CD4-positive, alpha-beta T cell (primary cell): ENCODE measurements at regions not wholly inside any gene's neighbourhood (a gene's known extent, or its start where the extent isn't known, plus 50 kb on each side); places are given as distances from the start of the nearest gene placed in this dataset.

ENCODE experiments used
- ATAC-seq: fragments of 200-7000 bp; cut with Tn5 transposase; one replicate; pipeline ENCODE4 v1.10.0; 2022; ENCODE audit warnings: mild to moderate bottlenecking; ENCODE audit not compliant: poor library complexity
- CTCF ChIA-PET: fragments of 350-600 bp; sonication (Branson Sonifier 250); formaldehyde crosslinking; loops from one replicate; lab custom pipeline; 2021; ENCODE audit warnings: antibody characterized with exemption, inconsistent platforms; lab: Charles Lee
- POLR2A ChIA-PET: fragments of 350-600 bp; sonication (Branson Sonifier 250); formaldehyde crosslinking; loops from one replicate; lab custom pipeline; 2021; ENCODE audit warnings: antibody characterized with exemption, inconsistent platforms; lab: Charles Lee
- DNase-seq, 14 experiments: peaks; one replicate each; pipeline ENCODE4 v3.0.0-alpha.2; 2013 to 2020; ENCODE audit warnings: mixed read lengths in 2 of 14
- H3K27ac ChIP-seq, 2 donors: one replicate each; pipeline versions ENCODE4 v1.5.1 to v1.7.0; 2013; ENCODE audit warnings: low read length in 2 of 2, low read depth in 1 of 2, mild to moderate bottlenecking in 1 of 2
- H3K27me3 ChIP-seq, 2 experiments: 1 replicate in 1 of 2; 2 replicates in 1 of 2; pipeline versions ENCODE4 v1.6.1 to v1.7.0; 2013; ENCODE audit warnings: low read length in 2 of 2, control low read depth in 1 of 2, mild to moderate bottlenecking in 1 of 2, moderate library complexity in 1 of 2; ENCODE audit not compliant: insufficient read depth in 2 of 2, control insufficient read depth in 1 of 2
- H3K36me3 ChIP-seq: one replicate; pipeline ENCODE4 v1.6.1; 2013; ENCODE audit warnings: low read length, control low read depth; ENCODE audit not compliant: insufficient read depth
- H3K4me1 ChIP-seq: one replicate; pipeline ENCODE4 v1.6.1; 2013; ENCODE audit warnings: low read length, control low read depth; ENCODE audit not compliant: insufficient read depth
- H3K4me3 ChIP-seq: one replicate; pipeline ENCODE4 v1.5.1; 2013; ENCODE audit warnings: mild to moderate bottlenecking, low read length, moderate library complexity
- H3K9me3 ChIP-seq, 2 experiments: 1 replicate in 1 of 2; 2 replicates in 1 of 2; pipeline versions ENCODE4 v1.6.1 to v1.7.0; 2013; ENCODE audit warnings: low read length in 2 of 2, mild to moderate bottlenecking in 2 of 2, control low read depth in 1 of 2, moderate library complexity in 1 of 2; ENCODE audit not compliant: control insufficient read depth in 1 of 2, insufficient read depth in 1 of 2
- H3K27ac Mint-ChIP-seq: one replicate; pipeline ENCODE4 v1.8.0; 2020; ENCODE audit warnings: mixed read lengths
- H3K27me3 Mint-ChIP-seq: one replicate; pipeline ENCODE4 v1.8.0; 2021; ENCODE audit warnings: mixed read lengths
- H3K36me3 Mint-ChIP-seq: one replicate; pipeline ENCODE4 v1.8.0; 2021; ENCODE audit warnings: low read depth, mixed read lengths
- H3K4me1 Mint-ChIP-seq: one replicate; pipeline ENCODE4 v1.8.0; 2021; ENCODE audit warnings: low read depth, mixed read lengths
- H3K4me3 Mint-ChIP-seq: one replicate; pipeline ENCODE4 v1.8.0; 2020; ENCODE audit warnings: mild to moderate bottlenecking, mixed read lengths
- H3K9me3 Mint-ChIP-seq: one replicate; pipeline ENCODE4 v1.8.0; 2020; ENCODE audit warnings: mixed read lengths
- intact Hi-C, 2 experiments: fragments of 100-400 bp; cut with DNase I in 1 of 2; cut with micrococcal nuclease in 1 of 2; formaldehyde crosslinking; loops; one replicate each; pipeline versions ENCODE4 v1.15.1 to v1.9.0; 2023 to 2025; cut with DNase I, micrococcal nuclease
- TF ChIP-seq, protein P1 (sequence below): fragments of 200-600 bp; IDR thresholded peaks from one replicate; pipeline ENCODE4 v1.8.0; 2022; ENCODE audit warnings: antibody characterized with exemption, mild to moderate bottlenecking

DNA sequence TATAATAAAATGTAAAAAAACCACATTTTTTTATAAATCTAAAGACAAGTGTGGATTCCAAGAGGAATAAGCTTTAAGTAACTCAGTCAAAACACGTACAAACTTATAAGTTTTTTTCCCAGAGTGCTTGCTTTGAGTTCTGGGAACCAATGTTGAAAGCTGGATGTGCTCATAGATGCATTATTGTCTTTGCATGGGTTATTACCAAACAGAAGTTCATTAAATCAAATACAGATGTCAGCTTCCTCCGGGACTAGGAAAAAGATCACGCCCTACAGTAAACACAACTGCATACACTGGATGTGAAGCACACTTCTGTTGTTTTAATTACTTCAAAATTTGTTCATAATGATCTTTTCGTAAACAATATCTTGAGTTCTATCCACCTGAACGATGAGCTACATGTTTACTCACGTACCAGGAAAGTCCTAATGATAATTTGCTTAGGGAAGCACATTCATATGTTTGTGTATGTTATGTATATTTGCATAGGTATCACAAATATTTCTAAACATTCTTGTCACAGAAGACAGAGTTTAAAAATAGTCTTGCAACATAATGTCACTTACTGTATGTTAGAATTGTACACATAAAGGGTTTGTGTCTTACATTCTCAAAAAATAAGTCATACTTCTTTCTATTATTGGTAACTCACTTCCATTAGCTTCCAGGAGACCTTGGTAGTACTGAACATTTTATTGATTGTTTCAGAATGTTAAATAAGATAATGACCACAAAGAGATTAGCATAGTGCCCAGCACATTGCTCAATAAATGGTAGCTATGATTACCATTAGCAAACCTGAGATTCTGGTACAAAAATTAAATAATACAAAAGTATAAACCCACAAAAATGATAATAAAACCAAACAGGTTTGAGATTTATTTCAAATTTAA is 427.4 kb downstream of the CETN3 start:
- H3K27me3 ChIP-seq, result no peaks in the 10 kb centered on the region
- H3K4me1 ChIP-seq, result no peaks in the 10 kb centered on the region
- intact Hi-C loops, result no loop called here
- Mint-ChIP-seq H3K27ac (no peak overlapping the region), H3K4me3 (no peak overlapping the region), H3K27me3 (no peaks in the 10 kb centered on the region), H3K4me1 (no peaks in the 10 kb centered on the region), H3K36me3 (no peaks in the 10 kb centered on the region), H3K9me3 (peaks cover 1% of the 10 kb centered on the region)
- ChIA-PET POLR2A (no interaction called here), CTCF (no interaction called here)
- no peaks in the 10 kb centered on the region for H3K9me3 ChIP-seq
- DNase-seq, result no peak
- TF ChIP-seq, protein P1, sequence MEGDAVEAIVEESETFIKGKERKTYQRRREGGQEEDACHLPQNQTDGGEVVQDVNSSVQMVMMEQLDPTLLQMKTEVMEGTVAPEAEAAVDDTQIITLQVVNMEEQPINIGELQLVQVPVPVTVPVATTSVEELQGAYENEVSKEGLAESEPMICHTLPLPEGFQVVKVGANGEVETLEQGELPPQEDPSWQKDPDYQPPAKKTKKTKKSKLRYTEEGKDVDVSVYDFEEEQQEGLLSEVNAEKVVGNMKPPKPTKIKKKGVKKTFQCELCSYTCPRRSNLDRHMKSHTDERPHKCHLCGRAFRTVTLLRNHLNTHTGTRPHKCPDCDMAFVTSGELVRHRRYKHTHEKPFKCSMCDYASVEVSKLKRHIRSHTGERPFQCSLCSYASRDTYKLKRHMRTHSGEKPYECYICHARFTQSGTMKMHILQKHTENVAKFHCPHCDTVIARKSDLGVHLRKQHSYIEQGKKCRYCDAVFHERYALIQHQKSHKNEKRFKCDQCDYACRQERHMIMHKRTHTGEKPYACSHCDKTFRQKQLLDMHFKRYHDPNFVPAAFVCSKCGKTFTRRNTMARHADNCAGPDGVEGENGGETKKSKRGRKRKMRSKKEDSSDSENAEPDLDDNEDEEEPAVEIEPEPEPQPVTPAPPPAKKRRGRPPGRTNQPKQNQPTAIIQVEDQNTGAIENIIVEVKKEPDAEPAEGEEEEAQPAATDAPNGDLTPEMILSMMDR, result no peak
- no peak for ATAC-seq
- H3K4me3 ChIP-seq, result no peak overlapping the region
- no peaks in the 10 kb centered on the region for H3K36me3 ChIP-seq
- no peak overlapping the region for H3K27ac ChIP-seq

- Mint-ChIP-seq H3K27me3 (no peaks in the 10 kb centered on the region), H3K9me3 (no peaks in the 10 kb centered on the region), H3K4me3 (no peak overlapping the region), H3K4me1 (no peaks in the 10 kb centered on the region), H3K27ac (no peak overlapping the region), H3K36me3 (no peaks in the 10 kb centered on the region)
- POLR2A ChIA-PET, result no interaction called here
- CTCF ChIA-PET, result no interaction called here
- intact Hi-C loops, result no loop called here
- DNase-seq (no peak), ATAC-seq (no peak)
- Histone ChIP-seq H3K4me1 (no peaks in the 10 kb centered on the region), H3K36me3 (no peaks in the 10 kb centered on the region), H3K27me3 (no peaks in the 10 kb centered on the region), H3K9me3 (no peaks in the 10 kb centered on the region), H3K4me3 (no peak overlapping the region), H3K27ac (no peak overlapping the region)
- TF ChIP-seq, protein P1, result no peak
Measured at GRCh38 chr5:89981021-89981420, 428.5 kb downstream of the CETN3 start.

GRCh38 chr5:89973516-89973915 is 436.0 kb downstream of the CETN3 start:
- H3K4me3 ChIP-seq, result no peak overlapping the region
- no peak for ATAC-seq
- TF ChIP-seq, protein P1, result no peak
- Mint-ChIP-seq H3K9me3 (no peaks in the 10 kb centered on the region), H3K4me3 (no peak overlapping the region), H3K27me3 (no peaks in the 10 kb centered on the region), H3K27ac (no peak overlapping the region), H3K36me3 (no peaks in the 10 kb centered on the region), H3K4me1 (no peaks in the 10 kb centered on the region)
- POLR2A ChIA-PET, result no interaction called here
- intact Hi-C loops, result no loop called here
- no peaks in the 10 kb centered on the region for H3K27me3 ChIP-seq
- no peak overlapping the region for H3K27ac ChIP-seq
- CTCF ChIA-PET, result no interaction called here
- no peaks in the 10 kb centered on the region for H3K36me3 ChIP-seq
- no peaks in the 10 kb centered on the region for H3K4me1 ChIP-seq
- no peak for DNase-seq
- no peaks in the 10 kb centered on the region for H3K9me3 ChIP-seq
